ENCODE measurements at regions not wholly inside any gene's neighbourhood (a gene's known extent, or its start where the extent isn't known, plus 50 kb on each side); places are given as distances from the start of the nearest gene placed in this dataset.

DNA sequence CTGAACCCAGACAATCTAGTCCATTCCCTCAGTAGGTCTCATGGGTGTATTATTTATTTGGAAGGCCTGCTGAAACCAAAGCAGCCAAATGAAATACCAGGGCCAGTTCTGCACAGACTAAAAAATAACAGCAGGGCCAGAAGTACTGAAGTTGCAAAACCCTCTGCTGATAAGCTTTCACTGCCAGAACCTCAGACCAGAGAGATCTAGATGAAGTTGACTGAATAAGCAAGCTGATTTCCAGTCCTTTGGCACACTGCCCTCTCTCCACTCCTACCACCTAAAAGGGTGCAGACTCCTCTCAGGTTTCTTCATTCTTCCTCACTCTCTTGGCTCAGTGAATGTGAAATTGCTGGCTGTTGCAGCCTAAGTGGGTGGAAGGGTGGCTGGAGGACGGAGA, 276.7 kb upstream of the KLF3 start:
- no peak for TF ChIP-seq ZFP1 (CRISPR knock-in tag; IDR thresholded peaks at IDR 0.05)
- TF ChIP-seq, protein P1, sequence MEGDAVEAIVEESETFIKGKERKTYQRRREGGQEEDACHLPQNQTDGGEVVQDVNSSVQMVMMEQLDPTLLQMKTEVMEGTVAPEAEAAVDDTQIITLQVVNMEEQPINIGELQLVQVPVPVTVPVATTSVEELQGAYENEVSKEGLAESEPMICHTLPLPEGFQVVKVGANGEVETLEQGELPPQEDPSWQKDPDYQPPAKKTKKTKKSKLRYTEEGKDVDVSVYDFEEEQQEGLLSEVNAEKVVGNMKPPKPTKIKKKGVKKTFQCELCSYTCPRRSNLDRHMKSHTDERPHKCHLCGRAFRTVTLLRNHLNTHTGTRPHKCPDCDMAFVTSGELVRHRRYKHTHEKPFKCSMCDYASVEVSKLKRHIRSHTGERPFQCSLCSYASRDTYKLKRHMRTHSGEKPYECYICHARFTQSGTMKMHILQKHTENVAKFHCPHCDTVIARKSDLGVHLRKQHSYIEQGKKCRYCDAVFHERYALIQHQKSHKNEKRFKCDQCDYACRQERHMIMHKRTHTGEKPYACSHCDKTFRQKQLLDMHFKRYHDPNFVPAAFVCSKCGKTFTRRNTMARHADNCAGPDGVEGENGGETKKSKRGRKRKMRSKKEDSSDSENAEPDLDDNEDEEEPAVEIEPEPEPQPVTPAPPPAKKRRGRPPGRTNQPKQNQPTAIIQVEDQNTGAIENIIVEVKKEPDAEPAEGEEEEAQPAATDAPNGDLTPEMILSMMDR (CRISPR knock-in tag; IDR thresholded peaks at IDR 0.05) = no peak
- TF ChIP-seq POLR2A (IDR thresholded peaks at IDR 0.05; ENCODE audit: insufficient read depth in 1 of 2, low read depth in 2 of 2, low read length in 2 of 2) = no peak
- TF ChIP-seq TCF7 (IDR thresholded peaks at IDR 0.05; ENCODE audit: low read depth) = no peak
